Keratinocyte (primary cell): ENCODE measurements at regions not wholly inside any gene's neighbourhood (a gene's known extent, or its start where the extent isn't known, plus 50 kb on each side); places are given as distances from the start of the nearest gene placed in this dataset.

Source experiments
- DNase-seq: peaks from one replicate; pipeline ENCODE4 v3.0.0-alpha.2; 2011; ENCODE audit warnings: low read depth, missing footprints, low spot score
- FAIRE-seq: peaks from 2 replicates; lab custom pipeline; 2011; peaks lifted over from hg19 to GRCh38; lab: Jason Lieb, UNC
- H2AFZ ChIP-seq: 2 replicates; pipeline ENCODE4 v1.6.0; 2012; ENCODE audit warnings: low read length, control low read depth, inconsistent platforms; ENCODE audit not compliant: control insufficient read depth
- H3K27ac ChIP-seq: 2 replicates; pipeline ENCODE4 v1.5.1; 2011; ENCODE audit warnings: low read length; ENCODE audit not compliant: control insufficient read depth, insufficient read depth
- H3K27me3 ChIP-seq: 3 replicates; pipeline ENCODE4 v1.6.0; 2011; ENCODE audit warnings: low read length; ENCODE audit not compliant: control insufficient read depth, insufficient read depth; ENCODE audit errors: extremely low read depth
- H3K36me3 ChIP-seq, 2 experiments: 2 replicates in 1 of 2; 3 replicates in 1 of 2; pipeline ENCODE4 v1.5.1; 2011; ENCODE audit warnings: low read length in 2 of 2, mild to moderate bottlenecking in 1 of 2; ENCODE audit not compliant: control insufficient read depth in 2 of 2, insufficient read depth in 2 of 2; ENCODE audit errors: extremely low read depth in 1 of 2
- H3K4me1 ChIP-seq: 3 replicates; pipeline ENCODE4 v1.5.1; 2011; ENCODE audit warnings: low read length; ENCODE audit not compliant: control insufficient read depth, insufficient read depth; ENCODE audit errors: extremely low read depth
- H3K4me2 ChIP-seq: 3 replicates; pipeline ENCODE4 v1.6.0; 2011; ENCODE audit warnings: low read depth, low read length; ENCODE audit not compliant: control insufficient read depth, insufficient read depth; ENCODE audit errors: extremely low read depth
- H3K4me3 ChIP-seq, 3 experiments: fragments of 200-600 bp in 1 of 3; sonication (generic) in 1 of 3; 2 replicates in 2 of 3; 3 replicates in 1 of 3; pipeline ENCODE4 v1.5.1; 2011 to 2016; ENCODE audit warnings: low read length in 3 of 3, mild to moderate bottlenecking in 3 of 3, control low read depth in 2 of 3, inconsistent platforms in 1 of 3, low read depth in 1 of 3, mixed read lengths in 1 of 3, mixed run types in 1 of 3, moderate library complexity in 1 of 3; ENCODE audit not compliant: control insufficient read depth in 2 of 3, insufficient read depth in 2 of 3; ENCODE audit errors: extremely low read depth in 1 of 3
- H3K79me2 ChIP-seq: 2 replicates; pipeline ENCODE4 v1.6.0; 2012; ENCODE audit warnings: low read length; ENCODE audit not compliant: control insufficient read depth, insufficient read depth
- H3K9ac ChIP-seq: 3 replicates; pipeline ENCODE4 v1.6.0; 2011; ENCODE audit warnings: low read length; ENCODE audit not compliant: control insufficient read depth, insufficient read depth; ENCODE audit errors: extremely low read depth
- H3K9me1 ChIP-seq: 3 replicates; pipeline ENCODE4 v1.6.0; 2011; ENCODE audit warnings: low read length; ENCODE audit not compliant: control insufficient read depth, insufficient read depth; ENCODE audit errors: extremely low read depth
- H3K9me3 ChIP-seq: 2 replicates; pipeline ENCODE4 v1.5.1; 2012; ENCODE audit warnings: low read depth, low read length; ENCODE audit not compliant: control insufficient read depth
- H4K20me1 ChIP-seq: 3 replicates; pipeline ENCODE4 v1.6.0; 2011; ENCODE audit warnings: low read length; ENCODE audit not compliant: control insufficient read depth, insufficient read depth; ENCODE audit errors: extremely low read depth
- EZH2 ChIP-seq: IDR thresholded peaks from one replicate; pipeline ENCODE4 v1.6.1; 2012; ENCODE audit warnings: inconsistent platforms, mild to moderate bottlenecking, low read length, moderate library complexity
- dilution Hi-C: fragments of 300-500 bp; cut with MboI; formaldehyde crosslinking; loops from one replicate; pipeline ENCODE4 v1.7.0; 2020; ENCODE audit warnings: low sequenced_read_pairs; ENCODE audit not compliant: extremely low pct_ligation_motif_present
- TF ChIP-seq, protein P1 (sequence below), 3 experiments: IDR thresholded peaks in 1 of 3; conservative IDR thresholded peaks in 1 of 3; optimal IDR thresholded peaks in 1 of 3; 2 replicates in 2 of 3; 3 replicates in 1 of 3; pipeline versions ENCODE3 to v1.5.1; 2011; ENCODE audit warnings: low read length in 3 of 3, mild to moderate bottlenecking in 3 of 3, moderate library complexity in 2 of 3, control low read depth in 1 of 3, inconsistent platforms in 1 of 3; ENCODE audit not compliant: insufficient read depth in 2 of 3; ENCODE audit errors: extremely low read depth in 1 of 3

DNA sequence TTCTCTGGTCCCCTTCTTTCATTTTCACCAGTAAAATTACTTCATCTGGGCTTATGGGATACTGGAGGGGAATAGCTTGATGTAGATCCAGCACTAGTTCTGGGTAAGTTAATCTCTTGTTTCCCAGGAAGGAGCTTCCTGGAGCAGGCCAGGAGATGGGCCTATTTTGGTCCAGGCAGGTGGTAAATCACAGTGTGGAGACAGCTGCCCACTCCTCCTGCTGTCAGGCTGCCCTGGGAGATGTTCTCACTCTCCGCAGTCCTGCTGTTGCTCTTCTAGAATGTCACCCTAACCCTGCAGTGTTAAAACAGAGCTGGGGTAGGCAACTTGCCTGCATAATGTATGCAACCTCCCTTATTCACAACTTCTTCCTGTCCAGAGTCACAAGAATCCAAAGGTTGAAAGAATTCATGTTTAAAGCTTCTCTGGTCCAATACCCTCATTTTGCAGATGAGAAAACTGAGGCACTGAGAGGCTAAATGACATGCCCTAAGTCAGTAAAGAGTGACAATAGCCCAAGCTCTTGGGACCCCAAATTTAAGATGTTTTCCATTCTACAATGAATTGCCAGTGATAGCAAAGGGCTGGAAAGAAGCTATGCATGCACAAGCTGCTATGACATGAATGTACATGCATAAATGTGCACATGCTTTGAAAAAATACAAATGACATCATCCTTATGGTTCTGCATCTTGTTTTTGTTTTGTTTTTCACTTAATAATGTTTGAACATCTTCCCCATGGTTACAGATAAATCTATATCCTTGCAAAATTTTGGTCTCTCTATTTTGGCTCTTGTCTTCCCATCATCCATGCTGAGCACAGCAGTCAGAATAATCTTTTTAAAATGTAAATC, 71.8 kb upstream of the ADRA1B start:
- Histone ChIP-seq H3K36me3 (no peaks in the 10 kb centered on the region), H3K9ac (no peak overlapping the region), H3K4me2 (no peak overlapping the region), H3K27me3 (no peaks in the 10 kb centered on the region), H3K9me1 (no peaks in the 10 kb centered on the region), H2AFZ (no peak overlapping the region), H3K9me3 (no peaks in the 10 kb centered on the region), H3K4me3 (no peak overlapping the region), H4K20me1 (no peaks in the 10 kb centered on the region), H3K4me1 (peaks cover 9% of the 10 kb centered on the region), H3K79me2 (no peaks in the 10 kb centered on the region), H3K27ac (no peak overlapping the region)
- dilution Hi-C loops: no loop called here
- TF ChIP-seq EZH2: no peak
- TF ChIP-seq, protein P1, sequence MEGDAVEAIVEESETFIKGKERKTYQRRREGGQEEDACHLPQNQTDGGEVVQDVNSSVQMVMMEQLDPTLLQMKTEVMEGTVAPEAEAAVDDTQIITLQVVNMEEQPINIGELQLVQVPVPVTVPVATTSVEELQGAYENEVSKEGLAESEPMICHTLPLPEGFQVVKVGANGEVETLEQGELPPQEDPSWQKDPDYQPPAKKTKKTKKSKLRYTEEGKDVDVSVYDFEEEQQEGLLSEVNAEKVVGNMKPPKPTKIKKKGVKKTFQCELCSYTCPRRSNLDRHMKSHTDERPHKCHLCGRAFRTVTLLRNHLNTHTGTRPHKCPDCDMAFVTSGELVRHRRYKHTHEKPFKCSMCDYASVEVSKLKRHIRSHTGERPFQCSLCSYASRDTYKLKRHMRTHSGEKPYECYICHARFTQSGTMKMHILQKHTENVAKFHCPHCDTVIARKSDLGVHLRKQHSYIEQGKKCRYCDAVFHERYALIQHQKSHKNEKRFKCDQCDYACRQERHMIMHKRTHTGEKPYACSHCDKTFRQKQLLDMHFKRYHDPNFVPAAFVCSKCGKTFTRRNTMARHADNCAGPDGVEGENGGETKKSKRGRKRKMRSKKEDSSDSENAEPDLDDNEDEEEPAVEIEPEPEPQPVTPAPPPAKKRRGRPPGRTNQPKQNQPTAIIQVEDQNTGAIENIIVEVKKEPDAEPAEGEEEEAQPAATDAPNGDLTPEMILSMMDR (optimal IDR thresholded peaks at IDR 0.05 in 1 of 3, IDR thresholded peaks at IDR 0.05 in 1 of 3, conservative IDR thresholded peaks at IDR 0.05 in 1 of 3; ENCODE audit: extremely low read depth in 1 of 3, insufficient read depth in 2 of 3, low read length in 3 of 3): no peak
- DNase-seq (no peak), FAIRE-seq (peak; percentile 13)

DNA sequence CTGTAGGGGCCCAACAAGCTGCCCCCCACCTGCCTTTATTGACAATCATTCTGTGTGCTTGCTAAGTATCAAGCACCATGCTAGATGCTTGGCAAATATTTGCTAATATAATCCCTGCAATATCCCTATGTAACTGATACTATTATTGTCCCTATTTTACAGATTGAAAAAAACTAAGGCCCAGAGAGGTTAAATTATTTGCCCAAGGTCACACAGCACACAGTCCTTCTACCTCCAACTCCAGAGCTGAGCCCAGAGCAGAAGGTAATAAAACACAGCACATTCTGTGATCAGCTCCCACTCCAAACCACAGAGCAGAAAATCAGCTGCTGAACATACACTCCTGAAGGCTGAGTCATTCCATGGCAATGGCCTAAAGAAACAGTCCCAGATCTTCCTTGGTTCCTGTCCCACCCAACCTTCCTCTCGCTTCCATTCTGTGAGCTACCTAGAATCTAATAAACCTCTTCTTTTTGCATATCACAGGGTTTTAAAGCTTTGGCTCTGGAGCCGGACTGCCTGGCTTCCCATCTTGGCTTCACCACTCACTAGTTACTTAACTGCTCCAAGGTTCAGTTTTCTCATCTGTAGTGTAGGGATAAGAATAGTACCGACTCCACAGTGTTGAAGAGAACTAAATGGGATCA, 66.7 kb upstream of the ADRA1B start:
- no peak overlapping the region for H2AFZ ChIP-seq
- H3K4me1 ChIP-seq: peaks cover 24% of the 10 kb centered on the region
- DNase-seq (no peak), FAIRE-seq (peak; percentile 96)
- H4K20me1 ChIP-seq: no peaks in the 10 kb centered on the region
- TF ChIP-seq, protein P1 (optimal IDR thresholded peaks at IDR 0.05 in 1 of 3, IDR thresholded peaks at IDR 0.05 in 1 of 3, conservative IDR thresholded peaks at IDR 0.05 in 1 of 3; ENCODE audit: extremely low read depth in 1 of 3, insufficient read depth in 2 of 3, low read length in 3 of 3): no peak
- TF ChIP-seq EZH2: no peak
- no peaks in the 10 kb centered on the region for H3K9me3 ChIP-seq
- H3K4me3 ChIP-seq: no peak overlapping the region
- H3K27ac ChIP-seq: peak overlapping the region; percentile 57
- peak overlapping the region; percentile 57 for H3K4me2 ChIP-seq
- no peaks in the 10 kb centered on the region for H3K9me1 ChIP-seq
- no peak overlapping the region for H3K9ac ChIP-seq
- no peaks in the 10 kb centered on the region for H3K27me3 ChIP-seq
- H3K36me3 ChIP-seq: no peaks in the 10 kb centered on the region
- no peaks in the 10 kb centered on the region for H3K79me2 ChIP-seq
- dilution Hi-C loops: no loop called here
